ENCODE measurements at regions not wholly inside any gene's neighbourhood (a gene's known extent, or its start where the extent isn't known, plus 50 kb on each side); places are given as distances from the start of the nearest gene placed in this dataset.
"Not testable (repeated sequence)": the region's sequence is repeated elsewhere in the genome, so short reads cannot be mapped to it uniquely, and the experiment has no call there.

- DNase-seq = no peak
Observed at GRCh38 chr12:114868995-114869834, 185.2 kb upstream of the TBX3 start.

GRCh38 chr12:114866331-114866730 lies 182.4 kb upstream of the TBX3 start:
- no peak for DNase-seq

GRCh38 chr12:114864837-114865551 lies 181.0 kb upstream of the TBX3 start:
- DNase-seq = no peak

- DNase-seq = no peak
Observed at GRCh38 chr12:114863911-114864310, 179.9 kb upstream of the TBX3 start.

GRCh38 chr12:114860969-114861368 lies 177.0 kb upstream of the TBX3 start:
- DNase-seq = no peak

GRCh38 chr12:114858388-114859146 lies 174.6 kb upstream of the TBX3 start:
- no peak for DNase-seq

GRCh38 chr12:114855678-114856077 lies 171.7 kb upstream of the TBX3 start:
- DNase-seq = no peak

GRCh38 chr12:114852976-114853529 lies 169.1 kb upstream of the TBX3 start:
- no peak for DNase-seq

- no peak for DNase-seq
Observed at GRCh38 chr12:114851981-114852380, 168.0 kb upstream of the TBX3 start.

GRCh38 chr12:114850661-114851275 lies 166.8 kb upstream of the TBX3 start:
- DNase-seq = no peak

- DNase-seq = no peak
Observed at GRCh38 chr12:114848666-114849065, 164.7 kb upstream of the TBX3 start.

GRCh38 chr12:114847441-114848035 lies 163.6 kb upstream of the TBX3 start:
- DNase-seq = no peak

GRCh38 chr12:114846771-114847170 lies 162.8 kb upstream of the TBX3 start:
- DNase-seq = no peak

GRCh38 chr12:114841557-114842251 lies 157.7 kb upstream of the TBX3 start:
- no peak for DNase-seq

GRCh38 chr12:114838480-114838879 lies 154.5 kb upstream of the TBX3 start:
- DNase-seq = no peak

- DNase-seq = no peak
Observed at GRCh38 chr12:114836609-114837008, 152.6 kb upstream of the TBX3 start.

GRCh38 chr12:114835031-114835430 lies 151.1 kb upstream of the TBX3 start:
- DNase-seq = no peak

GRCh38 chr12:114834621-114835020 lies 150.6 kb upstream of the TBX3 start:
- DNase-seq = no peak

- DNase-seq = no peak
Observed at GRCh38 chr12:114829833-114830232, 145.9 kb upstream of the TBX3 start.

GRCh38 chr12:114829244-114829643 lies 145.3 kb upstream of the TBX3 start:
- not testable (repeated sequence) for DNase-seq

- DNase-seq = no peak
Observed at GRCh38 chr12:114827461-114827860, 143.5 kb upstream of the TBX3 start.

- DNase-seq = no peak
Observed at GRCh38 chr12:114826244-114826643, 142.3 kb upstream of the TBX3 start.
